CD4-positive, alpha-beta T cell treated with Interleukin-6 for 4 hours (primary cell): ENCODE measurements at regions not wholly inside any gene's neighbourhood (a gene's known extent, or its start where the extent isn't known, plus 50 kb on each side); places are given as distances from the start of the nearest gene placed in this dataset.

ENCODE experiments used
- DNase-seq: peaks from one replicate; pipeline ENCODE4 v3.0.0-alpha.2; 2020; ENCODE audit warnings: mixed read lengths

DNA sequence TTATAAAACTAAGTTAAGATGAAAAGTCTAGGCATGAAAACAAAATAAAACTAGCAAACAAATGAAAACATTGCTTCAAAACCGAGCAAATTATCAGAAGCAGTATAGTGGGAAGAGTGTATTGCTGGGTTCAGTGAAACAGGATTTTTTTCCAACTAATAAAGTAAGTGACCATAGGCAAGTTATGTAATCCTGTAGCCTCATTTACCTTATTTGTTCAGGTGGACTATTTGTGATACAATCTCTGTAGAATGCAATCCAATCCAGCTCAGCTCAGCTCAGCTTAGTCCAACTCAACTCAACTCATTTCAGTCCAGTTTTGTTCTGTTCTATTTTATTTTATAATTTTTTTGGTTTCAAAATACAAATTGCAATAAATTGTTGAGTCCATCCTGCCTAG, 276.7 kb upstream of the LRIG3 start:
- DNase-seq, result no peak

DNA sequence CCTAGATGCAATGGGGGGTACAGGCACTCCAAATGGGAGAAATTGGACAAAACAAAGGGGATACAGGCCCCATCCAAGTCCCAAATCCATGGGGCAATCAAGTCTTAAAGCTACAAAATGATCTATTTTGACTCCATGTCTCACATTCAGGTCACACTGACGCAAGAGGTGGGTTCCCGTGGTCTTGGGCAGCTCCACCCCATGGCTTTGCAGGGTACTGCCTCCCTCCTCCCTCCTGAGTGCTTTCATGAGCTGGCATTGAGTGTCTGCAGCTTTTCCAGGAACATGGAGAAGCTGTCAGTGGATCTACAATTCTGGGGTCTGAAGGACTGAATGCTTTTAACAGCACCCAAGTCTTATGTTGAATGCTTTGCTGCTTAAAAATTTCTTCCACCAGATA, 274.5 kb upstream of the LRIG3 start:
- DNase-seq, result no peak

DNA sequence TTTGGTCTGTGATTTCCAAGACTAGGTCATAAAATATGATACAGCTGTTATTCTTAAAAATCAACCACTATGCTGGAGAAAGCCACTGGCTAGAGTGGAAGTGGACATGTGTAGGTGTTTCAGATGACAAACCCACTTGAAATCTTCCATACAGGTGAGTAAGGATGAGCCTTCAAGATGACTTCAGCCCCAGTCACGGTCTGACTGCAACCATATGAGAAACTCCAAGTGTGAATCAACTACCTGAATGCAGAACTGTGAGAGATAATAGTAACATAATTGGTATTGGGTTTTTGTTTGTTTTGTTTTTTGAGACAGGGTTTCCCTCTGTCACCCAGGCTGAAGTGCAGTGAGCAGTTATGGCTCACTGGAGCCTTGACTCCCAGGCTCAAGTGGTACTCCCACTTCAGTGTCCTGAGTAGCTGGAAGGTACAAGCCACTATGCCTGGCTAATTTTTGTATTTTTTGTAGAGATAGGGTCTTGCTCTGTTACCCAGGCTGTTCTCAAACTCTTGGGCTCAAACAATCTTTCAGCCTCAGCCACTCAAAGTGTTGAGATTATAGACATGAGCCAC, 273.3 kb upstream of the LRIG3 start:
- DNase-seq, result no peak

DNA sequence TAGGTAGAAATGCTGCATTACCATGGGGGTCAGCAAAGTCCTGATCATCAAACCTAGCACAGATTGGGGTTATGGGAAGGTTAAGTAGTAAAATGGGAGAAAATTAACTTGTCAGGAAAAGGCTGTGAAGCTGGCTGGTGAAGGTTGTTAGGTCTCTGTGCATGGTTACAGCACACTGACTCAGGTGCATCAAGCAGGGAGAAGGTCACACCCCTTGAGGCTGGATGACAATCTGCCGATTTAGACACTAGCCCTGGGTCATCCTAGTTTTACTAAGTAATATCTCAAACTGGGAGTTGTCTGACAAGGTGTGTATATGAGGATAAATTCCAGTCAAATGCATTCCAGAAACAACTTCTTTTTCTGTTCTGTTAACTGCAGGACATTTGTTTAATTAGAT, 271.1 kb upstream of the LRIG3 start:
- no peak for DNase-seq

DNA sequence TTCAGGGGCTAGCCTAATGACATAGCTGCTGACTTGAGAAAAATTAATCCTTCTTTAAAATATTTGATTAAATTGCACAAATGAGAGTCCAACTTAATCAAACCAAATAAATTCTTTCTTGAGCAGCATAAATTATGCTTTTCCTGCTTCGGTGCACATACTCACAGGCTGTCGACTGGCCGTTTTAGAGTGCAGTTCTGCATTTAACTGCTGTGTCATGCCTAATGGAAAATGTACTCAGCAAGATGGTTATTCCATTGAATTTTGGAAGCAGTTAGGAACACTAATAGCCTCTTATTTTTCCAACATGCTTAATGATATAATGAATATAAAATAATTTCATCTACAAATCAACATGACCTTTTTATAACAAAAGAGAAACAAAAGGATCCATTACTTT, 266.1 kb upstream of the LRIG3 start:
- DNase-seq, result no peak

DNA sequence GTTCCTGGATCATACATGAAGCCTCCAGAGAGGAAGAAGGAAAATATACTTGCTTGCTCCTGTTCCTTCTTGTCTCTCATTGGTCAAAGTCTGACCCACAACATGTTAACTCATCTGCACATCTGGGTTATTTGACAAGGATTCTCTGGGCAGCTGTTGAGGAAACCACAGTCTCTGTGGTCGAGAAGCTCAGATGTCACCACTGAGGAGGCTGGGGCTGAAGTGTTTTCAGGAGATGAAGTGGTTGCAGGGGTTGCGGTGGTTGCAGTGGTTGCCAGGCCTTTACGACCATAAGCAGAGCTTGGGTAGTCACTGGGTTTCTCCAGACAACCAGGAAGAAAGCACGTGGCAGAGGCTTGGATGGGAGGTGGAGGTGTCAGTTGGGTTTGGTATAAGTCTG, 265.0 kb upstream of the LRIG3 start:
- no peak for DNase-seq

DNA sequence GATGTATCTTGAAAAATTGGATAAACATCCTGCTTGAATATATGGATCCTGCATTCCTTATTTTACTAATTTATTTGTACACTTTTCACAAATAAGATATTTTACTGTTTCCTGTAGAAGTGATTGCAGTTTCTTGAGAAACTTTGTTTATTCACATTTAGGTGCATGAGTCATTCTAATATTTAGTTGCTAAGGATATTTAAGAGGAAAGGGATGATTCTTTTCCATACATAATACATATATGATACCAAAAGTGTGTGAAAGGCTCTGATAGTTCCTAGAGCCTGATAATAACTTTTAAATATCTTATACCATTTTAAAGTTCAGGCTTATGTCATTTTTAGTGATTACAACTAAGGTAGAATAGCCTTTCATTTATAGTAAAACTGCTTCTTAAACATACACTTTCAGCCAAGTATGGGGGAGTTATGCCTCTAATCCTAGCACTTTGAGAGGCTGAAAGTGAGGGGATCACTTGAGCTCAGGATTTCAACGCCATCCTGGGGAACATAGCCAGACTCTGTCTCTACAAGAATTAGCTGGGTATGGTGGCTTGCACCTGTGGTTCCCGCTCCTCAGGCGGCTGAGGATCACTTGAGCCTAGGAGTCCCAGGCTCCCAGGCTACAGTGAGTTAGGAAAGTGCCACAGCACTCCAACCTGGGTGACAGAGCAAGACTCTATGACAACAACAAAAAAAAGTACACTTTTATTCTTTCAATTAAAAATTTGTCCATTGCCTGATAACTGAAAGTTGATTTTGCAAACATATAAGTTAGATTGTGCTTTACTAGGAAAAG, 262.6 kb upstream of the LRIG3 start:
- no peak for DNase-seq

DNA sequence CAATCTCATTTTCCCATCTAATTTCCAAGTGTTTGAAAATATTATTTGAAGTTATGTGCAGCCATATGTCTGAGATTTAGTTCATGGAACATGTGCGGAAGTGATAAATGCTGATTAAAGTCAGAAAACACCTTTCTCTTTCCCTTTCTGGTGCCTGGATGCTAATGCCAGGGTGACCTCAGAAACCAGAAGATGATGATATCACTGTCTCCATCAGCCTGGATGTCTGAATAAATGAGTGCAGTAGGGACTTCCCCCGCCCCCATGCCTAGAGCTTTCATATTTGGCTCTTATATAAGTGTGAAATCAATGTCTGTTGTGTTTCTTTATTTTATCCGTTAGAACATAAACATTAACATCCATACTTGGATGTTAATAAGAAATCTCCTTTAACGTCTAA, 261.9 kb upstream of the LRIG3 start:
- no peak for DNase-seq

DNA sequence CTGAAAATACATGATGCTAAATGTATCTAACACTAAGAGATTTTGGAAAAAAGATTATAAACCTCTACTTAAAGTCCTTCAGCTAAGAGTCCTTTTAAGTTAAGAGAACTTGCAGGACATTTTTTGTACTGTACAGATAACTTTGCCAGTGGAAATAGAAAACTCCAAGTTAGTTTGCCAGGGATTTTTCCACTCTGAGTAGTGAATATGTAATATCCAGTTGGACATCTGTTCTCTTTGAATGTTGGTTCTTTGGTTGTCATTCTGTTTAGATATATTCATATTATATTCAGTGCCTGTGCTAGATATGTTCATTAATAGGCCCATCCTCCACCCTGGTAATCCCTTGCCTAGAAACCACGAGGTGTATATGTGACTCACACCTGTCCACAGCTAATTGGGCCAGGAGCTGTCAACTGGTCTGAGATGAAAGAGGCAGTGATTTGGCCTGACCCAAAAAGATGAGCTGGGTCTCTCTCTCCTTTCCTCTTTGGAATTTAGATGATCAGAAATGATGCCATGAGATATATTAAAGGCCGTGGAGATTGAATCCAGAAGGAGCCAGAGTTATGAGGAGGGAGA, 261.0 kb upstream of the LRIG3 start:
- DNase-seq, result no peak

DNA sequence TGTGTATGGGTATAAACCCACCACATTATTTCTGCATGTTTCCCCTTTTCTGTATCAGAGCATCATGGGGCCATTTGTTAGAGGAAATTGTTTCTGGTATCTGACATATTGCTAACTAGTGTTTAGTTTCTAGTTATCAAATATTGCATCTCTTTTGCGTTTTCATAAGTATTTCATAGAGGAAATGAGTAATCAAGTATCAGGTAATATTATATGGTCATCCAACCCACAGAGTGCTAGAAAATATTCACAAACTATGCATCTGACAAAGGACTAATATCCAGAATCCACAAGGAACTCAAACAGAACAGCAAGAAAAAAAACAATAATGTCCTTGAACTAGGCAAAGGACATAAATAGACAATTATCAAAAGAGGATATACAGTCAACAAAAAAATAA, 258.9 kb upstream of the LRIG3 start:
- DNase-seq, result no peak

DNA sequence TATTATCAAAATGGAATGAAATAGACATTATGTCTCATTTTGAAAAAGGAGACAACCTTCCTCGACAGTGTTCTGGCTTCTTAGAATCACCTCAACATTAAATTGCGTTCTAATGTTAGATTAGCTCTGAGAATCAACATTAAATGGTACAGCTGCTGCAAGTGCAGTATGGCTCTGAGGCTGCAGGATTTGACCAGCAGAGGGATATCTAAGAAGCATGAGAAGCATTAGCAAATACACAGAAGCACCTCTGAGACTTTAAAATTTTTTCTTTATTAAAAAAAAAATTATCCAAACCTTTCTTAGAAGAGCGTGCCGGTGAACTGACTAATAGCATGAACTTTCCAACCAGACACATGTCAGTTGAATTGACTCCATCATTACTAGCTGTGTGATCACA, 253.4 kb upstream of the LRIG3 start:
- no peak for DNase-seq

DNA sequence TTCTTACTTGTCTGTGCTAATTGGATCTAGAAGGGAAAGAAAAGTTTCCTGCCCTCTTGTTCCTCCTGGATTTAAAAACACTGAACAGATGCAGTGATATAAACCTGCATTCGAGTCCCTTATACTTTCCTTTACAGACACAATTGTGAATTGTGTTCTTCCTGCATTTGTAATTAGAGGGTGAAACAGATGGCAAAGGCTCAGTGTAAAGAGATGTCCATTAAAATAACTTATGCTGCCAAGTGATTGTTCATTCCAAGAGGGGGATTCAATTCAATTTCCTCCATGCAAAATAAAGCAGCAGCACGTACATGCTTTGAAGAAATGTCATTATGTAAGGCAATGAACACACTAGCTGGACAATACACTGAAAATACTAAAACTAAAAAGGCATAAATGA, 248.3 kb upstream of the LRIG3 start:
- no peak for DNase-seq

DNA sequence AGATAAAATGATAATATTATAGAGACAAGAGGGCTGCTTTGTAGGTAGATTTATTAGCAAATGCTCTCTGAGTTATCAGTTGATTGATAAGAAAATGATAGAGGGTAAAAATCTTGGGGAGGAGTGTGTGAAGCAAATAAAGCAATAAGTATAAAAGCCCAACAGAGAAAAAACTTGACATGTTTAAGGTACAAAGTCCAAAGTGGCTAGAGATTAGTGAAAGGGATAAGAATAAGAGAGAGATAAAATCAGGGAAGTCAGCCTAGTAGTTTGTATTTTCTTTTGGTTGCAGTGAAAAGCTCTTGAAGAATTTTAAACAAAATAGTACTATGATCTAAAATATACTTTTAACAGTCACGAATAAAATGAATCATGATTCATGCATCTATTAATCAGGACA, 246.2 kb upstream of the LRIG3 start:
- DNase-seq, result no peak

DNA sequence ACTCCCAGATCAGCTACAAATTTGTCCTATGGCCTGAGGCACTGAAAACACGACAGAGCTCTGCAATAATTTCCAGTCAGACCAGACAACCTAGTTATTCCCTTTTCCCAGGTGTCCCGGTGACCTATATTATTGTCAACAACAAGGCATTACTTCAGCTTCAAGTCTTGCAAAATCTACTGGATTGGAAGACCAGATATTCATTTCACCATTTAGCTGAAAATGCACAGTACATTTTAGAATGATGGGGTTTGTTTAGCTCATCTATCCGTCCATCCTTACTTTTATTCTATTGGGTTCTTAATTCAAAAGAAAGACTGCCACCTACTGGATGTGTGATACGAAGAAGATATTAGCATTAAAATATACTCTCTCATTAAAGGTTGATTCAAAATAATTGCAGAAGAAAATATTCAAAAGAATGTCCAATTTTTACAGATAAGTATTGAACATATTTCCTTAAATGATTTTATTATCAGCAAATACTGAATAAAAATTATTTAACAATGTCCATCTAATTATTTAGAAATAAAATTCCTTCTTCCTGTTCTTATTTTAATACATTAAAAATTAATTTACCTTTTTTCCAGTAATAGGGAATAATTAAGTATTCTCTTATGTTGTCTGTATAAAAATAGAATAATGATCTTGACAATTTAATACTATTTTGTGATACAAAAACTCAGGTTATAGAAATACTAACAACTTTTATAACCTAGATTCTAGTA, 244.9 kb upstream of the LRIG3 start:
- DNase-seq, result no peak

DNA sequence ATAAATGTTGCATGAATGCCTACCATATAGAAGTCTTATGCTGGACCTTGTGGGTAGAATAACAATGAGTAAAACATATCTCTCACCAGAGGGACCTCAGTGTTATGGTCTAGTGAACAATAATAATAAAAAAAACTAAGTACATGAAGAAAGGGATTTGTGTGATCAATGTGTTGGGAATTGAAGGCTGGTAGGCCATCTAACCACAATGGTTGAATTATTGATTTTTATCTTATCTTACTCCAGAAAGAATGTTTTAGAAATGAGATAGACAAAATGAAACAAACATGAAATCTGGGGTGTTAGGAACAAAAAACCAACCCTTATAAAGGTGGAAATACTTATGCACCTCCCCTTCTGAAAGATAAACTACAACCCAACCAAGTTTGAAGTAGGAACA, 243.9 kb upstream of the LRIG3 start:
- DNase-seq, result no peak

DNA sequence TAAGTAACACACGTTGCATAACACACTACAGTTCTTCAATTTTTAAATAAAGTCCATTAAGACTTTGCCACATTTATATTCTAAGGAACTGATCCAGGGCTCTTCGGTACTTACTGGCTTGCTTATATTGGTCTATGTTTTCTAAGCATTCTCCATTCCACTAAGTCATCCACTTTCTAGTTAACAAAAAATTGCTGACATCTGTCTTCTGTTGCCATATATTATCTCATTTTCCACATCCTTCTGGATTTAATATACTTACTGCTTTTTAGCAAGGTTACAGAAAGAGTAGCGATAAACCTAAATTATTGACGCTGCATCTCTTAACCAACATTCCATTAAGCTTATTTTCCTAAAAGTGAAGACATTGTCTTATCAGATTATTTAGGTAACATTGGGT, 238.4 kb upstream of the LRIG3 start:
- DNase-seq, result no peak

DNA sequence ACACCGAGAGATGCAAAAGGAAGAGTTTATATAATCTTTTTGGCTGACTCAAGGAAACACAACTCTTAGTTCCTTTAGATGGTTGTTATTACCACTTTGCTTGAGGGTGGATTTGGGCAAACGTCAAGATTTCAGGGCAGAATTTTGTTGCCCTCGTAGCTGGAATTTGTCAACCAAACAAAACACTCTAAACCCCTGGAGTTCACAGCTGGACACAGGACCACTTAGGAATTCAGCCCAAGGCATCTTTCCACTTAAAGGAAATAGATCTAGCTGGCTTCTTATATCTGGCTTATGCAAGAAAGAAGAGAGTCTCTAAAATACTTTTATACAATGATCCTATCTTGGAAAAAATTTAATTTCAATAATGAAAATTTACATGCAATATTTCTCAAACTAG, 237.8 kb upstream of the LRIG3 start:
- DNase-seq, result no peak

DNA sequence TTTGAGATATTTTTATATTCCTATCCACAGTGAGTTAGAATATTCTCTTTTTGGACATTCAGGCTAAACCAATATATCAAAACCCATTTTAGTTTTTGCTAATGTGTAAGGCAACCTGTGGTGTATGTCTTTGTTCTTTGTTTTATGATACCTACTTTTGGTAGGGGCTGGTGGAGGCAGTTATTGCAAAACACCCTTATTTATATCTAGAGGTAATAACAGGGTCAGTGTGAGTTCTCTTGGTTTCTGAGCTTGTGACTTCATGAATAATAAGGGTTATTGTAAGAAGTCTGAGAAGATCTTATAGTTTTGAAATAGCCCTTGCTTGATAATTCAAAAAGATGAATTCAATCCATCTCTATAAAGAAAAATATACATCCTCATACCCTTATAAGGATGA, 235.1 kb upstream of the LRIG3 start:
- DNase-seq, result no peak

DNA sequence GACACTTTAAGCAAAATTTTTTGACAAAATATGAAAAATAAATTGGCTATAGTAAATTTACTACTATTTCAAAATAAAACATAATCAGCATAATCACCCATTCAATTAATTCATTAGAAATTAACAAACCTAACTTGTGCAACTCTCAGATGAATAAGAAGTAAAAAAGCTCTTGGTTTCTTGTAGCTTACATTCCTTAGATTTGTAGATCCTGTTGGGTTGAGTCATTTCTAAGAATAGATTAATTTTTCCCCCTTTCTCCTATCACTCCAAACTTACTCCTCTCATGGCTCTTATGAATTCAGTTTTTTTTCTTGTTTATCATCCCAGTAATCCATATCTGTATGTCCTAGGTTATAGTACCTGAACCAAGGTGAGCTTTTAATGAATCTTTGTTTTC, 230.9 kb upstream of the LRIG3 start:
- DNase-seq, result no peak

DNA sequence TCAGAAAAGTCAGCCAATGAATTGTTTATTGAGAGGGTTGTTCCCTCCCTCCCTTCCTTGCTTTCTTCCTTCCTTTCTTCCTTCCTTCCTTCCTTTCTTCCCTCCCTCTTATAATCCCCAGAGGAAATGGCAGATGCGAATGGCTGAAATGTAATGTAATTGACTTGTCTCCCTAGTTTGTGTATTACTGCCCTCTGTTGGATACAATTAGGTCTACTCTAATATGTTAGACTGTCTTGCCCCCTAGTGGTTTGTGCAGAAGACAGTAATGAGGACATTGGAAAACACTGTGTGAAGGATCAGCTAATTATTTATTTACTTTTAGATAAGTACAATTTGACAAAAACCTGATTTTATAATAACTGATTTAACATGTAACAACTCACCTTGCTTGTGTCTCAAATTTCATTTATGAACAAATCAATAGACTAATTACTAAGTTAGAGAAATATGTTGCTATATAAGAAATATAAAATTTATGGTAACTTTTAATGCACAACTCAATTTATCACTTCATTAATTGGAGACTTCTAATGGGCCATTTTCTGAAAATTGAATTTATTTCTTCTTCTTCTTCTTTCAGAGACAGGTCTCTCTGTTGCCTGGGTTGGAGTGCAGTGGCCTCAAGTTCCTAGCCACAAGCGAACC, 229.8 kb upstream of the LRIG3 start:
- DNase-seq, result no peak

DNA sequence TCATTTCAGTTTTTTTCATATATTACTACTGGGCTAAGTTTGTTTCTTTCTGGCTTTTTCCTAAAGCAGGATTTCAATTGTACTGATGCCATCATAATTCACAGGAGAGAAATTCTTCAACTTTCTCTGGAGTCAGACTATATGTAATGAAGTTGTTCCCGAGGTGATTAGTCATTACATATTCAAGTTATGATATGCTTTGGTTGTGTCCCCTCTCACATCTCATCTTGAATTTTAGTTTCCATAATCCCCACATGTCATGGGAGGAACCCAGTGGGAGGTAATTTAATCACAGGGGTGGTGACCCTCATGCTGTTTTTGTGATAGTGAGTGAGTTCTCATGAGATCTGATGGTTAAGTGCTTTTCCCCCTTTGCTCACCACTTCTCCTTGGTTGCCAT, 227.5 kb upstream of the LRIG3 start:
- no peak for DNase-seq

DNA sequence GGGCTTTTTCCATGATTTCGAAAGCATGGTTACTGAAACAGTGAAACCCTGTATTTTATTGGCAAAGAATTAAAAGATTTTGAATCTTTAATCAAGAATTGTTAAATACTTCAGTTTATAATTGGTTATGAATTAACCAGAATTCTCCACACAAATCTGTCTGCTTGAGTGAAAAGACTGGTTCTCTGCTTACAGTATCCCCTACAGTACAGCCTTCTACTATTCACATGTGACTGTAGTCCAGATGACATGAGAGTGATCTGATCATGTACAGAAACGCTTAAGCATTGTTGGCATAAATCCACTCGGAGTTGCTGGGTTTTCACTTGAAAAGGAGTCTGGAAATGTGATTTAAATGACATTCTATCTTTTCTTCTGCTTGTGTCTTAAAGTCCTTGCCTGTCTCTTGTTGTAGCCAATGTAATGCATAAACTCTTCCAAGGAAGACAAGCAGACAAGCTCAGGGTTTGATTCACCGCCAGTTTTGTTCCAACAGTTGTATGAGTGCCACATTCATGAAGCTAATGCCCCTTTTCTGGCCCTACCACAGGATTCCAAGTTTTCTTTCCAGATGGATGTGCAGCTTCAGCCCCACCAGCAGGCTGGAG, 222.0 kb upstream of the LRIG3 start:
- DNase-seq, result no peak

DNA sequence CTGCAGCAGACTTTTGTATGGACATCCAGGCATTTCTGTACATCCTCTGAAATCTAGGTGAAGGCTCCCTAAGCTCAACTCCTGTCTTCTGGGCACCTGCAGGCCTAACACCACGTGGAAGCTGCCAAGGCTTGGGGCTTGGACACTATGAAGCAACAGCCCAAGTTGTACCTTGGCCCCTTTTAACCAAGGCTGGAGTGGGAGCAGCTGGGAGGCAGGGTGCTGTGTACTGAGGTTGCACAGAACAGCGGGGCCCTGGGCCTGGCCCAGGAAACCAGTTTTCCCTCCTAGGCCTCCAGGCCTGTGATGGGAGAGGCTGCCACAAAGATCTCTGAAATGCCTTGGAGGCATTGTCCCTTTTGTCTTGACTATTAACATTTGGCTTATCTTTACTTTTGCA, 214.4 kb upstream of the LRIG3 start:
- no peak for DNase-seq
